Gastrocnemius medialis (tissue), 4 donors: ENCODE measurements at regions not wholly inside any gene's neighbourhood (a gene's known extent, or its start where the extent isn't known, plus 50 kb on each side); places are given as distances from the start of the nearest gene placed in this dataset.

Experiments
- CTCF ChIP-seq, 5 experiments: fragments of 450-650 bp in 3 of 5; fragments of 200-600 bp in 2 of 5; sonication (generic) in 2 of 5; IDR thresholded peaks in 4 of 5; conservative IDR thresholded peaks in 1 of 5; 1 replicate in 4 of 5; 2 replicates in 1 of 5; pipeline ENCODE4 v1.5.1; 2016 to 2019; ENCODE audit warnings: antibody characterized with exemption in 5 of 5, mild to moderate bottlenecking in 3 of 5, moderate library complexity in 3 of 5
- POLR2A ChIP-seq, 2 donors: fragments of 450-650 bp; IDR thresholded peaks; one replicate each; pipeline ENCODE4 v1.6.1; 2017; ENCODE audit warnings: antibody characterized with exemption in 2 of 2, mild to moderate bottlenecking in 2 of 2, moderate library complexity in 2 of 2

- TF ChIP-seq CTCF (IDR thresholded peaks at IDR 0.05 in 4 of 5, conservative IDR thresholded peaks at IDR 0.05 in 1 of 5), result no peak
- TF ChIP-seq POLR2A (IDR thresholded peaks at IDR 0.05), result no peak
Observed at GRCh38 chr18:41162781-41163180, 792.3 kb upstream of the PIK3C3 start.
